HEK293 (cell line): ENCODE measurements at regions not wholly inside any gene's neighbourhood (a gene's known extent, or its start where the extent isn't known, plus 50 kb on each side); places are given as distances from the start of the nearest gene placed in this dataset.
A peak's percentile ranks its signal among the peaks of the same experiment; 100 is the strongest.

Source experiments
- CTCF ChIA-PET: fragments of 350-600 bp; formaldehyde crosslinking; extraction: SDS; loops from one replicate; lab custom pipeline; 2021; ENCODE audit warnings: antibody characterized with exemption; lab: Yijun Ruan, JAX
- POLR2A ChIA-PET: fragments of 300-600 bp; formaldehyde crosslinking; extraction: SDS; loops from one replicate; lab custom pipeline; 2020; ENCODE audit warnings: antibody characterized with exemption, inconsistent platforms; lab: Yijun Ruan, JAX
- H3K27ac ChIP-seq: fragments of 200-500 bp; sonication (Bioruptor generic); 2 replicates; pipeline ENCODE4 v1.5.1; 2014; ENCODE audit warnings: low read depth, low read length, control low read depth, inconsistent platforms; ENCODE audit errors: extremely low read depth
- H3K36me3 ChIP-seq, 2 experiments: fragments of 200-500 bp in 1 of 2; sonication (Bioruptor generic) in 1 of 2; 1 replicate in 1 of 2; 2 replicates in 1 of 2; pipeline ENCODE4 v1.5.1; 2014 to 2017; ENCODE audit warnings: inconsistent platforms in 2 of 2, low read length in 2 of 2; ENCODE audit not compliant: control insufficient read depth in 2 of 2, insufficient read depth in 1 of 2
- H3K4me1 ChIP-seq: fragments of 200-500 bp; sonication (Bioruptor generic); 2 replicates; pipeline ENCODE4 v1.5.1; 2014; ENCODE audit warnings: mild to moderate bottlenecking, low read length, inconsistent platforms; ENCODE audit not compliant: control insufficient read depth, insufficient read depth
- H3K4me3 ChIP-seq: 2 replicates; pipeline ENCODE4 v1.5.1; 2011; ENCODE audit warnings: low read depth, mild to moderate bottlenecking, control low read depth, low read length, moderate library complexity
- H3K9me3 ChIP-seq: fragments of 200-500 bp; sonication (Bioruptor generic); 2 replicates; pipeline ENCODE4 v1.5.1; 2014; ENCODE audit warnings: low read depth, low read length, inconsistent platforms; ENCODE audit not compliant: control insufficient read depth, insufficient read depth
- FEZF1 ChIP-seq: fragments of 450-650 bp; formaldehyde crosslinking; IDR thresholded peaks from 2 replicates; pipeline ENCODE4 v1.5.1; 2016; ENCODE audit warnings: missing biosample characterization, missing genetic modification characterization
- PRDM6 ChIP-seq: fragments of 450-650 bp; formaldehyde crosslinking; IDR thresholded peaks from 2 replicates; pipeline ENCODE4 v1.5.1; 2017; ENCODE audit warnings: missing biosample characterization, missing genetic modification characterization
- SETDB1 ChIP-seq: IDR thresholded peaks from one replicate; pipeline ENCODE4 v1.6.1; 2017; ENCODE audit warnings: mild to moderate bottlenecking, low read length, moderate library complexity, mixed read lengths; ENCODE audit not compliant: insufficient read length
- ZBTB49 ChIP-seq: fragments of 450-650 bp; formaldehyde crosslinking; IDR thresholded peaks from 2 replicates; pipeline ENCODE4 v1.5.1; 2016; ENCODE audit warnings: missing biosample characterization, missing genetic modification characterization, low read depth
- ZNF132 ChIP-seq: fragments of 450-650 bp; formaldehyde crosslinking; IDR thresholded peaks from 2 replicates; pipeline ENCODE4 v1.5.1; 2017; ENCODE audit warnings: missing biosample characterization, missing genetic modification characterization, borderline replicate concordance
- ZNF274 ChIP-seq, 2 experiments: fragments of 200-500 bp in 1 of 2; fragments of 450-650 bp in 1 of 2; sonication (Bioruptor generic) in 1 of 2; formaldehyde crosslinking in 1 of 2; IDR thresholded peaks; 2 replicates each; pipeline versions ENCODE4 v1.5.1 to v1.6.1; 2014 to 2016; ENCODE audit warnings: borderline replicate concordance in 1 of 2, inconsistent platforms in 1 of 2, low read length in 1 of 2, missing biosample characterization in 1 of 2, missing genetic modification characterization in 1 of 2
- ZNF280C ChIP-seq: fragments of 450-650 bp; formaldehyde crosslinking; IDR thresholded peaks from 2 replicates; pipeline ENCODE4 v1.5.1; 2016; ENCODE audit warnings: missing biosample characterization, missing genetic modification characterization
- ZNF292 ChIP-seq: fragments of 450-650 bp; formaldehyde crosslinking; IDR thresholded peaks from 2 replicates; pipeline ENCODE4 v1.5.1; 2016; ENCODE audit warnings: low read depth, missing biosample characterization, missing genetic modification characterization, borderline replicate concordance
- ZNF324 ChIP-seq: fragments of 450-650 bp; formaldehyde crosslinking; IDR thresholded peaks from 2 replicates; pipeline ENCODE4 v1.5.1; 2016; ENCODE audit warnings: missing biosample characterization, missing genetic modification characterization
- ZNF341 ChIP-seq: fragments of 450-650 bp; formaldehyde crosslinking; IDR thresholded peaks from 2 replicates; pipeline ENCODE4; 2016; ENCODE audit warnings: low read depth, missing biosample characterization, missing genetic modification characterization
- ZNF37A ChIP-seq: fragments of 450-650 bp; IDR thresholded peaks from 2 replicates; pipeline ENCODE4 v1.5.1; 2018; ENCODE audit warnings: missing biosample characterization, missing genetic modification characterization
- ZNF529 ChIP-seq: fragments of 450-650 bp; formaldehyde crosslinking; IDR thresholded peaks from 2 replicates; pipeline ENCODE4 v1.5.1; 2017; ENCODE audit warnings: missing genetic modification characterization, missing biosample characterization; ENCODE audit not compliant: insufficient replicate concordance
- ZNF626 ChIP-seq: fragments of 450-650 bp; sonication (Bioruptor Pico); formaldehyde crosslinking; IDR thresholded peaks from 2 replicates; pipeline ENCODE4 v1.5.1; 2018; ENCODE audit warnings: missing biosample characterization, missing genetic modification characterization, inconsistent platforms
- ZNF792 ChIP-seq: fragments of 450-650 bp; formaldehyde crosslinking; IDR thresholded peaks from 2 replicates; pipeline ENCODE4 v1.5.1; 2016; ENCODE audit warnings: missing biosample characterization, missing genetic modification characterization
- TF ChIP-seq, protein P1 (sequence below): fragments of 450-650 bp; formaldehyde crosslinking; IDR thresholded peaks from 2 replicates; pipeline ENCODE4 v1.5.1; 2016; ENCODE audit warnings: missing biosample characterization, missing genetic modification characterization
- TF ChIP-seq, protein P2 (sequence below): fragments of 450-650 bp; formaldehyde crosslinking; IDR thresholded peaks from 2 replicates; pipeline ENCODE4 v1.5.1; 2016; ENCODE audit warnings: missing biosample characterization, missing genetic modification characterization
- TF ChIP-seq, protein P3 (sequence below): fragments of 450-650 bp; formaldehyde crosslinking; IDR thresholded peaks from 2 replicates; pipeline ENCODE4 v1.5.1; 2016; ENCODE audit warnings: missing biosample characterization, missing genetic modification characterization, borderline replicate concordance

DNA sequence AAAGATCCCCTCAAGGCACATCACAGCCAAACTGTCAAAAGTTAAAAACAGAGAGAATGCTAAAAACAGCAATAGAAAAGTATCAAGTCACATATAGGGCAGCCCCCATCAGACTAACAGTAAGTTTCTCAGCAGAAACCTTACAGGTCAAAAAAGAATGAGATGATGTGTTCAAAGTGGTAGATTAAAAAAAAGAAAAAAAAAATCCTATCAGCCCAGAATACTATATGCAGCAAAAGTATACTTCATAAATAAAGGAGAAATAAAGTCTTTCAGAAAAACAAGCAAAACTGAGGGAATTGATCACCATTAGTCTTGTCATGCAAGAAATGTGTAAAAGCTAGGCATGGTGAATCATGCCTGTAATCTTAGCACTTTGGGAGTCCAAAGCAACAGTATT is 99.9 kb upstream of the RAD23B start:
- no peak overlapping the region for H3K4me3 ChIP-seq
- H3K9me3 ChIP-seq: no peaks in the 10 kb centered on the region
- H3K36me3 ChIP-seq: no peaks in the 10 kb centered on the region
- no peaks in the 10 kb centered on the region for H3K4me1 ChIP-seq
- H3K27ac ChIP-seq: no peak overlapping the region
- CTCF ChIA-PET: interaction anchor here (1.9 kb wide), 1 partner anchor 10 kb away, joined by 8 read pairs; no protein-coding TSS in a partner anchor
- TF ChIP-seq, protein P1, sequence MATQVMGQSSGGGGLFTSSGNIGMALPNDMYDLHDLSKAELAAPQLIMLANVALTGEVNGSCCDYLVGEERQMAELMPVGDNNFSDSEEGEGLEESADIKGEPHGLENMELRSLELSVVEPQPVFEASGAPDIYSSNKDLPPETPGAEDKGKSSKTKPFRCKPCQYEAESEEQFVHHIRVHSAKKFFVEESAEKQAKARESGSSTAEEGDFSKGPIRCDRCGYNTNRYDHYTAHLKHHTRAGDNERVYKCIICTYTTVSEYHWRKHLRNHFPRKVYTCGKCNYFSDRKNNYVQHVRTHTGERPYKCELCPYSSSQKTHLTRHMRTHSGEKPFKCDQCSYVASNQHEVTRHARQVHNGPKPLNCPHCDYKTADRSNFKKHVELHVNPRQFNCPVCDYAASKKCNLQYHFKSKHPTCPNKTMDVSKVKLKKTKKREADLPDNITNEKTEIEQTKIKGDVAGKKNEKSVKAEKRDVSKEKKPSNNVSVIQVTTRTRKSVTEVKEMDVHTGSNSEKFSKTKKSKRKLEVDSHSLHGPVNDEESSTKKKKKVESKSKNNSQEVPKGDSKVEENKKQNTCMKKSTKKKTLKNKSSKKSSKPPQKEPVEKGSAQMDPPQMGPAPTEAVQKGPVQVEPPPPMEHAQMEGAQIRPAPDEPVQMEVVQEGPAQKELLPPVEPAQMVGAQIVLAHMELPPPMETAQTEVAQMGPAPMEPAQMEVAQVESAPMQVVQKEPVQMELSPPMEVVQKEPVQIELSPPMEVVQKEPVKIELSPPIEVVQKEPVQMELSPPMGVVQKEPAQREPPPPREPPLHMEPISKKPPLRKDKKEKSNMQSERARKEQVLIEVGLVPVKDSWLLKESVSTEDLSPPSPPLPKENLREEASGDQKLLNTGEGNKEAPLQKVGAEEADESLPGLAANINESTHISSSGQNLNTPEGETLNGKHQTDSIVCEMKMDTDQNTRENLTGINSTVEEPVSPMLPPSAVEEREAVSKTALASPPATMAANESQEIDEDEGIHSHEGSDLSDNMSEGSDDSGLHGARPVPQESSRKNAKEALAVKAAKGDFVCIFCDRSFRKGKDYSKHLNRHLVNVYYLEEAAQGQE (tag by site-specific recombination): no peak
- TF ChIP-seq SETDB1: peak; percentile 93
- POLR2A ChIA-PET: no interaction called here

- ChIA-PET POLR2A (no interaction called here), CTCF (interaction anchor here (0.6 to 2.1 kb wide), 4 partner anchors 16 to 574 kb away, joined by 3 to 4 read pairs (median 3); no protein-coding TSS in a partner anchor)
- Histone ChIP-seq H3K27ac (no peak overlapping the region), H3K9me3 (no peaks in the 10 kb centered on the region), H3K4me1 (no peaks in the 10 kb centered on the region), H3K4me3 (no peak overlapping the region), H3K36me3 (no peaks in the 10 kb centered on the region)
- TF ChIP-seq ZNF529 (tag by site-specific recombination) (no peak), PRDM6 (tag by site-specific recombination) (no peak), ZNF626 (no peak), ZNF792 (tag by site-specific recombination) (no peak), ZNF280C (tag by site-specific recombination) (no peak), FEZF1 (no peak), ZNF341 (tag by site-specific recombination) (no peak), ZNF292 (tag by site-specific recombination) (no peak), ZNF324 (tag by site-specific recombination) (no peak), ZBTB49 (tag by site-specific recombination) (no peak), ZNF37A (no peak), ZNF132 (no peak), ZNF274 (IDR thresholded peaks at IDR 0.05; ENCODE audit: low read length) (no peak), ZNF274 (tag by site-specific recombination; IDR thresholded peaks at IDR 0.05; ENCODE audit: borderline replicate concordance) (no peak)
- TF ChIP-seq, protein P2, sequence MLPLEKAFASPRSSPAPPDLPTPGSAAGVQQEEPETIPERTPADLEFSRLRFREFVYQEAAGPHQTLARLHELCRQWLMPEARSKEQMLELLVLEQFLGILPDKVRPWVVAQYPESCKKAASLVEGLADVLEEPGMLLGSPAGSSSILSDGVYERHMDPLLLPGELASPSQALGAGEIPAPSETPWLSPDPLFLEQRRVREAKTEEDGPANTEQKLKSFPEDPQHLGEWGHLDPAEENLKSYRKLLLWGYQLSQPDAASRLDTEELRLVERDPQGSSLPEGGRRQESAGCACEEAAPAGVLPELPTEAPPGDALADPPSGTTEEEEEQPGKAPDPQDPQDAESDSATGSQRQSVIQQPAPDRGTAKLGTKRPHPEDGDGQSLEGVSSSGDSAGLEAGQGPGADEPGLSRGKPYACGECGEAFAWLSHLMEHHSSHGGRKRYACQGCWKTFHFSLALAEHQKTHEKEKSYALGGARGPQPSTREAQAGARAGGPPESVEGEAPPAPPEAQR: no peak
- TF ChIP-seq, protein P3, sequence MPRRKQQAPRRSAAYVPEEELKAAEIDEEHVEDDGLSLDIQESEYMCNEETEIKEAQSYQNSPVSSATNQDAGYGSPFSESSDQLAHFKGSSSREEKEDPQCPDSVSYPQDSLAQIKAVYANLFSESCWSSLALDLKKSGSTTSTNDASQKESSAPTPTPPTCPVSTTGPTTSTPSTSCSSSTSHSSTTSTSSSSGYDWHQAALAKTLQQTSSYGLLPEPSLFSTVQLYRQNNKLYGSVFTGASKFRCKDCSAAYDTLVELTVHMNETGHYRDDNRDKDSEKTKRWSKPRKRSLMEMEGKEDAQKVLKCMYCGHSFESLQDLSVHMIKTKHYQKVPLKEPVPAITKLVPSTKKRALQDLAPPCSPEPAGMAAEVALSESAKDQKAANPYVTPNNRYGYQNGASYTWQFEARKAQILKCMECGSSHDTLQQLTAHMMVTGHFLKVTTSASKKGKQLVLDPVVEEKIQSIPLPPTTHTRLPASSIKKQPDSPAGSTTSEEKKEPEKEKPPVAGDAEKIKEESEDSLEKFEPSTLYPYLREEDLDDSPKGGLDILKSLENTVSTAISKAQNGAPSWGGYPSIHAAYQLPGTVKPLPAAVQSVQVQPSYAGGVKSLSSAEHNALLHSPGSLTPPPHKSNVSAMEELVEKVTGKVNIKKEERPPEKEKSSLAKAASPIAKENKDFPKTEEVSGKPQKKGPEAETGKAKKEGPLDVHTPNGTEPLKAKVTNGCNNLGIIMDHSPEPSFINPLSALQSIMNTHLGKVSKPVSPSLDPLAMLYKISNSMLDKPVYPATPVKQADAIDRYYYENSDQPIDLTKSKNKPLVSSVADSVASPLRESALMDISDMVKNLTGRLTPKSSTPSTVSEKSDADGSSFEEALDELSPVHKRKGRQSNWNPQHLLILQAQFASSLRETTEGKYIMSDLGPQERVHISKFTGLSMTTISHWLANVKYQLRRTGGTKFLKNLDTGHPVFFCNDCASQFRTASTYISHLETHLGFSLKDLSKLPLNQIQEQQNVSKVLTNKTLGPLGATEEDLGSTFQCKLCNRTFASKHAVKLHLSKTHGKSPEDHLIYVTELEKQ: no peak
Measured at GRCh38 chr9:107188376-107188775, 94.7 kb upstream of the RAD23B start.
